ENCODE measurements at regions not wholly inside any gene's neighbourhood (a gene's known extent, or its start where the extent isn't known, plus 50 kb on each side); places are given as distances from the start of the nearest gene placed in this dataset.

DNA sequence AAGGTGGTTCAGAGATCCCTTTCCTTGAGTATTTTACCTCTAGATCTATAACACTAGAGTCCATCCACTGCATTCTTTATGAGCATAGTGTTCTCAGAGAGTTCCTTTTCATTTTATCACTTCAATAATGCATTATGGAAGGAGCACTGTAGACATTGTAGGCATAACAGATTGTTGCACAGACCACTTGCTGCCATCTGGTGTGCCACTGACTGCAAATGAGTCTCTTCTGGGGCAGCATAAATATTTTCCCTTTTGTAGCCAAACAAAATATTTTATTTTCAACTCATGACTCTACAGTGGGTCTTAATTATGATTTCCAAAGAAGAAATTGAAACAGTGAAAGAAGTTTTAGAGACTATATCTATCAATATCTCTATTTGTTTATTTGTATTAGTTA lies 290.4 kb downstream of the OLFM3 start:
- CTCF ChIA-PET = no interaction called here
- Histone ChIP-seq H3K36me3 (ENCODE audit: control insufficient read depth, insufficient read depth, low read length) (no peaks in the 10 kb centered on the region), H3K4me3 (ENCODE audit: low read depth, low read length) (no peak overlapping the region), H3K27me3 (ENCODE audit: control insufficient read depth, insufficient read depth, low read length) (no peaks in the 10 kb centered on the region)
- POLR2A ChIA-PET = no interaction called here
- no peak for DNase-seq (ENCODE audit: low read depth)
- TF ChIP-seq, protein P1, sequence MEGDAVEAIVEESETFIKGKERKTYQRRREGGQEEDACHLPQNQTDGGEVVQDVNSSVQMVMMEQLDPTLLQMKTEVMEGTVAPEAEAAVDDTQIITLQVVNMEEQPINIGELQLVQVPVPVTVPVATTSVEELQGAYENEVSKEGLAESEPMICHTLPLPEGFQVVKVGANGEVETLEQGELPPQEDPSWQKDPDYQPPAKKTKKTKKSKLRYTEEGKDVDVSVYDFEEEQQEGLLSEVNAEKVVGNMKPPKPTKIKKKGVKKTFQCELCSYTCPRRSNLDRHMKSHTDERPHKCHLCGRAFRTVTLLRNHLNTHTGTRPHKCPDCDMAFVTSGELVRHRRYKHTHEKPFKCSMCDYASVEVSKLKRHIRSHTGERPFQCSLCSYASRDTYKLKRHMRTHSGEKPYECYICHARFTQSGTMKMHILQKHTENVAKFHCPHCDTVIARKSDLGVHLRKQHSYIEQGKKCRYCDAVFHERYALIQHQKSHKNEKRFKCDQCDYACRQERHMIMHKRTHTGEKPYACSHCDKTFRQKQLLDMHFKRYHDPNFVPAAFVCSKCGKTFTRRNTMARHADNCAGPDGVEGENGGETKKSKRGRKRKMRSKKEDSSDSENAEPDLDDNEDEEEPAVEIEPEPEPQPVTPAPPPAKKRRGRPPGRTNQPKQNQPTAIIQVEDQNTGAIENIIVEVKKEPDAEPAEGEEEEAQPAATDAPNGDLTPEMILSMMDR (IDR thresholded peaks at IDR 0.05; ENCODE audit: insufficient read depth, low read depth, low read length) = no peak

DNA sequence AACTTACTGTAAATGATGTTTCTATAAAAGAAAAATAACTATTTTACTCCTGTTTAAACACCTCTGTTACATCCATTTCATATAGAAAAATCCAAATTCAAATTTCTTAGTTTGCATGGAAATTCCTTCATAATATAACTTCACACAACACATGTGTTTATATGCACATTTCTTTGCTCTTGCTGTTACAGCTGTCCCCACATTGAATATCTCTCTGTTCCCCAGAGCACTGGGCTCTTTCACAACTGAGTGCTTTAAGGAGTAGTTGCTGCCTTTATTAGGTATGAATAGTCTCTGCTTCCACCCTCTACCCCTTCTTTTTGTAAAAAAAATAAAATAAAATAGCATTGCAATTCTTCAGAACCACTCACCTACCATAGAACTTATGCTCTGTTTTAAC lies 287.0 kb downstream of the OLFM3 start:
- TF ChIP-seq, protein P1 (IDR thresholded peaks at IDR 0.05; ENCODE audit: insufficient read depth, low read depth, low read length) = no peak

DNA sequence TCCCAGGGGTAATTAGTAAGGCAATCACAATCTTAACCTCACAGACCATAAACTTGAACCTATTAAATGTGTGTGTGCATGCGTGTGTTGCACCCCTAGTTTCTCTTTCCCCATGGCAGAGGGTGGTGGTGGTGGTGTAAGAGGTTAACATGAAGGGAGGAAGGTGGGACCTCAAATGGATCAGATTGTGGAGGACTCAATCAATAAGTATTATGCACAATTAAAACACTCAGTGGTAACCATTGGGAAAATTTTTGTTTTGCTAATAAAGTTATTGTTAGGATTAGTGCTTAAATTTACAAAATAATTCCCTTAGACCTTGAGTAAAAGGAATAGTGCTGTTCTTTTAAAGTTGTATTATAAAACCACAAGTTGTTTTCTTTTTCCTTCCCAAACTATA lies 283.0 kb downstream of the OLFM3 start:
- H3K4me3 ChIP-seq (ENCODE audit: low read depth, low read length) = no peak overlapping the region
- DNase-seq (ENCODE audit: low read depth) = no peak
- ChIA-PET CTCF (no interaction called here), POLR2A (no interaction called here)
- no peaks in the 10 kb centered on the region for H3K27me3 ChIP-seq (ENCODE audit: control insufficient read depth, insufficient read depth, low read length)
- TF ChIP-seq, protein P1 (IDR thresholded peaks at IDR 0.05; ENCODE audit: insufficient read depth, low read depth, low read length) = no peak
- no peaks in the 10 kb centered on the region for H3K36me3 ChIP-seq (ENCODE audit: control insufficient read depth, insufficient read depth, low read length)

More for the DNA sequence above, 287.0 kb downstream of the OLFM3 start:
- ChIA-PET POLR2A (no interaction called here), CTCF (no interaction called here)
- Histone ChIP-seq H3K36me3 (ENCODE audit: control insufficient read depth, insufficient read depth, low read length) (no peaks in the 10 kb centered on the region), H3K27me3 (ENCODE audit: control insufficient read depth, insufficient read depth, low read length) (no peaks in the 10 kb centered on the region), H3K4me3 (ENCODE audit: low read depth, low read length) (no peak overlapping the region)
- no peak for DNase-seq (ENCODE audit: low read depth)

DNA sequence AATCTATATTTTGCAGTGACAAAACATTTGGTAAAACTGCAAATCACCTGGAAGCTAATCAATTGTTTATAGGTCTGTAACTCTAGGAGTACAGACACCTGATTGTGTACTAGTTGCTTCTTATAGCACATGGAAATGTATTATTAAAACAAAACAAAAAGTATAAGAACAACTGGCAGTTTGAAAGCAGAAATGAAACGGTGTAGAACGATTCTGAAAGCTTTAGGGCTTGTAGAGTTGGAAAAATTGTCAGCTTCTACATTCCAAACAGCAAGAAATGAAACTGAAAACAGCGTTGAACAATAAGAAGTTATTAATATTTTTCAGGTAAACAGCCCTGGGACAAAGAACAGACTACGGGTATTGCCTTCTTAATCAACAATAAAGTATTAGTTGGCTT lies 273.3 kb downstream of the OLFM3 start:
- Histone ChIP-seq H3K4me3 (ENCODE audit: low read depth, low read length) (no peak overlapping the region), H3K27me3 (ENCODE audit: control insufficient read depth, insufficient read depth, low read length) (no peaks in the 10 kb centered on the region), H3K36me3 (ENCODE audit: control insufficient read depth, insufficient read depth, low read length) (no peaks in the 10 kb centered on the region)
- DNase-seq (ENCODE audit: low read depth) = no peak
- POLR2A ChIA-PET = no interaction called here
- CTCF ChIA-PET = no interaction called here
- TF ChIP-seq, protein P1 (IDR thresholded peaks at IDR 0.05; ENCODE audit: insufficient read depth, low read depth, low read length) = no peak

DNA sequence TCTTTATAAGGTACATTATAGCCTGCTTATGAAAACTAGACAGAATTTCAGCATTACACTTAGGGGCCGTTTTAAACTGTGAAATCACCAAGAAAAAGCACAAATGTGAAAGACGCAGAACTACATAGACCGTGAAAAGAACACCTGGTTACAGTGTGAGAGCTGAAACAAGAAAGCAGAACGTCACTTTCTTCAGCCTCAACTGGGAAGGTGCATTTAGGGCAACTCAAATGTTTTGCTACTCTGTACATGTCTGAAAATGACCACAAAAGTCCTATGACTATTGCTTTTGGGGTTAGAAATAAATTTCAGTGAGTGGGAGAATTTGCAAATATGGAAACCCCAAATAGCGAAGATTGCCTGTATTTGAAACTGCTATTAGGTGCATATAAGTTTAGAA lies 268.7 kb downstream of the OLFM3 start:
- no peak for DNase-seq (ENCODE audit: low read depth)
- ChIA-PET CTCF (no interaction called here), POLR2A (no interaction called here)
- TF ChIP-seq, protein P1 (IDR thresholded peaks at IDR 0.05; ENCODE audit: insufficient read depth, low read depth, low read length) = no peak
- H3K27me3 ChIP-seq (ENCODE audit: control insufficient read depth, insufficient read depth, low read length) = no peaks in the 10 kb centered on the region
- no peak overlapping the region for H3K4me3 ChIP-seq (ENCODE audit: low read depth, low read length)
- H3K36me3 ChIP-seq (ENCODE audit: control insufficient read depth, insufficient read depth, low read length) = no peaks in the 10 kb centered on the region
